Astrocyte of the cerebellum (primary cell): ENCODE measurements at regions not wholly inside any gene's neighbourhood (a gene's known extent, or its start where the extent isn't known, plus 50 kb on each side); places are given as distances from the start of the nearest gene placed in this dataset.

Experiments used
- DNase-seq: peaks from one replicate; pipeline ENCODE4 v3.0.0-alpha.2; 2011; ENCODE audit warnings: low read depth
- H3K4me3 ChIP-seq: 2 replicates; pipeline ENCODE4 v1.5.1; 2011; ENCODE audit warnings: mild to moderate bottlenecking, low read depth, low read length, moderate library complexity
- in situ Hi-C: cut with HindIII; loops from 2 replicates; pipeline ENCODE4 v1.10.0; 2017; ENCODE audit warnings: low sequenced_read_pairs
- TF ChIP-seq, protein P1 (sequence below): IDR thresholded peaks from 2 replicates; pipeline ENCODE4 v1.5.1; 2012; ENCODE audit warnings: low read length, low read depth, moderate library complexity, mild to moderate bottlenecking; ENCODE audit errors: missing control alignments

DNA sequence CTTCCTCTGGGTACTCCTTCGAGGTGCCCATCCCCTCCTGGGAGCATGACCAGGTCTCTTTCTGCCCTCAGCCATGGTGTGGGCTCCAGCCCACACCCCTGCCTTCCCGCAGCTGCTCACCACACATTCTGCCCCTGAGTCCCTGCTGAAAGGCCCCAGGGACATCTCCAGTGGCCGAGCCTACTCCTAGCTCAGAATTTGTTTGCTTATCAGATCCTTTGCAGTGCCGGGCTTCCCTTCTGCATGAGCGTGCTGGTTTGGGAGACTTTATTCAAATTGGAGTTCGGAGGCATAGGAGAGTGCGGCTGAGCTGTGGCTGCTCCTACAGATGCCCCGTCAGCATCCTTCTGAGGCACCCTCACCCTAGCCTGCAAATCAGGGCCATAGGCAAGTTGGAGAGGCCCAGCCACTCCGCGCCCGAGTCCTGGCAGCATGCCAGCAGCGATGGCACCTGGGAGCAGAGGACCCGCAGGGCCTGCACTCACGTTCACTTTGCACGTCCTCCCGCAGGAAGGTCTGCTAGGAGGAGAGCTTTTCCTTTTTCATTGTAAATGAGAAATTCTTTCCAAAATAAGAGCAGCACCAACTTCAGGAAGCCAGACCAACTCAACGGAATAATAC is 327.3 kb downstream of the QKI start:
- H3K4me3 ChIP-seq = no peak overlapping the region

DNA sequence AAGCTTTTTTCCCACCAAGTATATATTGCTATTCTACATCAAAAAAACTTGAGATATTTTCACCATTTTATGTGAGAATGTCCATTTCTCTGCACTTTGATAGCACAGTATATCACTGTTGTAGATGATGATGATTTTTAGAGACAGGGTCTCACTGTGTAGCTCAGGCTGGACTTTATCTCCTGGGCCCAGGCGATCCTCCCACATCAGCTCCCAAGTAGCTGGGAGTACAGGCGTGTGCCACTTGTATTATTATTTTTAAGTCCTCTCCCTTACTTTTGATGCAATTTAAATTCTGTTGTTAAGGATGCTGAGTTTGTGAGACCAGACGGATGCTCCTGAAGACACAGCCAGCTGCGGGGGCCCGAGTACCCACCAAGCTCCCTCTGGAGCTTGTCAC is 326.8 kb downstream of the QKI start:
- TF ChIP-seq, protein P1, sequence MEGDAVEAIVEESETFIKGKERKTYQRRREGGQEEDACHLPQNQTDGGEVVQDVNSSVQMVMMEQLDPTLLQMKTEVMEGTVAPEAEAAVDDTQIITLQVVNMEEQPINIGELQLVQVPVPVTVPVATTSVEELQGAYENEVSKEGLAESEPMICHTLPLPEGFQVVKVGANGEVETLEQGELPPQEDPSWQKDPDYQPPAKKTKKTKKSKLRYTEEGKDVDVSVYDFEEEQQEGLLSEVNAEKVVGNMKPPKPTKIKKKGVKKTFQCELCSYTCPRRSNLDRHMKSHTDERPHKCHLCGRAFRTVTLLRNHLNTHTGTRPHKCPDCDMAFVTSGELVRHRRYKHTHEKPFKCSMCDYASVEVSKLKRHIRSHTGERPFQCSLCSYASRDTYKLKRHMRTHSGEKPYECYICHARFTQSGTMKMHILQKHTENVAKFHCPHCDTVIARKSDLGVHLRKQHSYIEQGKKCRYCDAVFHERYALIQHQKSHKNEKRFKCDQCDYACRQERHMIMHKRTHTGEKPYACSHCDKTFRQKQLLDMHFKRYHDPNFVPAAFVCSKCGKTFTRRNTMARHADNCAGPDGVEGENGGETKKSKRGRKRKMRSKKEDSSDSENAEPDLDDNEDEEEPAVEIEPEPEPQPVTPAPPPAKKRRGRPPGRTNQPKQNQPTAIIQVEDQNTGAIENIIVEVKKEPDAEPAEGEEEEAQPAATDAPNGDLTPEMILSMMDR = no peak
- in situ Hi-C loops = no loop called here
- DNase-seq = no peak
- no peak overlapping the region for H3K4me3 ChIP-seq

More for the DNA sequence above, 327.3 kb downstream of the QKI start:
- TF ChIP-seq, protein P1 = no peak
- in situ Hi-C loops = no loop called here
- no peak for DNase-seq

DNA sequence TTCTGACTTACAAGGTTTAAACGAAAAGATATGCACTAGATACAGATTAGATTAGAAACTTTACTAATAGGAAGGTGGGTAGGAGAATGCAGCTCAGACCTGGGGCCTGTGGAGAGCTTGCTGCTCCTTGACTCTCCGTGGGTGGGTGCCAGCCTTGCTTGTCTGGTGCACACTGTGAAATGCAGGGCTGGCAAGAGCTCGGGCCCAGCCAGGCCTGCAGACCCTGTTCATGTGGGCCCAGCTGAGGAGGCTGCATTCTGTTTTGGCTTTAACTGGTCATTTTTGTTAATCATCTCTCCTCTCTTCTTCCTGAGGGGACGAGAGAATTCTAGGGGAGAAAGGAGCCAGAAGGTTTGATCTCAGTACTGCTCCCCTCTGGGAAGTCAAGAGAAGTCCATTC is 325.4 kb downstream of the QKI start:
- no peak overlapping the region for H3K4me3 ChIP-seq
- no peak for DNase-seq
- TF ChIP-seq, protein P1 = no peak
- in situ Hi-C loops = no loop called here

DNA sequence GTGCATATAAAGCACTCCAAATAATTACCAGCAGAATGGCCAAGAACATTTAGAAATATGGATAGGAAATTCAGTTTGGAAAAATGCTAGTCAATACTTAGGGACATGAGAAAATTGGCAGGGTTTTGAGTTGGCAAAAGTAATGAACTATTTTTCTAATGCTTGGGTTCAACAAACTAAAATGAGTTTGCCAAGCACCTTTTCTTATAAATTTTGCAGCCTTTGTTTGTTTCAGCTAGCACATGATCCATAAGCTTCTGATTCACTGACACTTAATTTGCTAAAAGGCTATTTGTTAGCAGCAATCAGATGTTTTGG is 324.8 kb downstream of the QKI start:
- TF ChIP-seq, protein P1 = no peak
- no peak overlapping the region for H3K4me3 ChIP-seq
- in situ Hi-C loops = no loop called here
- no peak for DNase-seq

DNA sequence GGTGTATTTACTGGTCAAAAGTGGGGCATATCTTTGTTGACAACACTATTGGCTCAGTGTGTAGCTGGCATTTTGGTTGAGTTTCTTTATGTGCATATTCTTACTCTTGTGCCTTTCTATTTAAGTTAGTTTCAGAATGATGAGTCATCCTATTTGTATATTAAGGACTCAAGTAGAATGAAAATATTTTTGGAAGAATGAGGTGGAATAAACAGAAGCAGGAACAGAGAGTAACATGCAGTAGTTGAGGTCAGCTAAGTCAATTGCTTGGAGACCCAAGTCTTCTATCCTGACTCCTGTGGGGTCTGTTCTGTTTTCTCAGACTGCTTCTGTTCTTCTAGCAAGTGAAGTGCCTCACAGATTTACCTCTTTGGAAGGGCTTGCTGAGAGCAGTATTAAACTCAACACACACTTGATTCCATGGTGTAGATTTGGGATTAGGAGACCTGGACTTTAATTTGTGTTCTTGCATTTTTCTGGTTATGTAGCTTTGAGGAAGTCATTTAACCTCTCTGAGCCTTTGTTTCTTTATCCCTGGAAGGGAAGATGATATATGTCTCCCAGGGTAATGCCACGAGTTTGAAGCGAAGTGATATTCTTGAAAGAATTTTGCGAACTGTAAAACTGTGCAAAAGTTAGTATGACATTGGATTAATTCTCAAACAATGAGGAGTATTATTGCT is 324.3 kb downstream of the QKI start:
- DNase-seq = no peak
- TF ChIP-seq, protein P1 = no peak
- in situ Hi-C loops = no loop called here
- no peak overlapping the region for H3K4me3 ChIP-seq

DNA sequence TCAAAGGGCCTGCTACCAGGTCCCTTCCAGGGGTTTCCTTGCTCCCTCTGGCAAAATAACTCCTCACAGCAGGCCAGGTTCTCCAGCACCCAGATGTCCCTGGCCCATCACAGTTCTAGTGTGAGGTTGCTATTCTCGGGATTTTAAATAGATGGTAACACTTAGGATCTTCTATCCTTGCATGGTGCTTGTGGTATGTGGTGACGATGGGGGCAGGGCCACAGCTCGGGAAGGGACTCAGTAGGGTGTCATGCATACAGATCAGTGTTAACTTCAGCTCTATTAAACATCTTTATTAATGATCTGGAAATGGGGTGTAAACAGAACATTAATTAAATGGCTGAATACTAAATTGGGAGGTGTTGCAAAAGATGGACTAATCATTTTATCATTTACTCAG is 323.8 kb downstream of the QKI start:
- no peak overlapping the region for H3K4me3 ChIP-seq
- in situ Hi-C loops = no loop called here
- no peak for DNase-seq
- TF ChIP-seq, protein P1 = no peak
